IMR-90 (cell line): ENCODE measurements at regions not wholly inside any gene's neighbourhood (a gene's known extent, or its start where the extent isn't known, plus 50 kb on each side); places are given as distances from the start of the nearest gene placed in this dataset.

Experiments
- ATAC-seq: fragments of 200-7000 bp; cut with Tn5 transposase; 2 replicates; pipeline ENCODE4 v1.9.1; 2020; ENCODE audit warnings: low read depth, mild to moderate bottlenecking, moderate library complexity
- BruUV-seq: library from RNA; stranded (reverse); fragments of 400-500 nt; replicated peaks from 2 replicates; lab custom pipeline; 2021; lab: Mats Ljungman, UMichigan
- CTCF ChIA-PET: fragments of 300-600 bp; formaldehyde crosslinking; extraction: SDS; loops from one replicate; lab custom pipeline; 2021; ENCODE audit warnings: antibody characterized with exemption; lab: Yijun Ruan, JAX
- POLR2A ChIA-PET: fragments of 300-600 bp; sonication (Branson Sonifier 250); formaldehyde crosslinking; loops from one replicate; lab custom pipeline; 2022; ENCODE audit warnings: antibody characterized with exemption; ENCODE audit not compliant: unreplicated experiment; lab: Charles Lee
- DNase-seq: peaks from one replicate; pipeline ENCODE4 v3.0.0; 2013
- H2AFZ ChIP-seq: replicated peaks from 2 replicates; pipeline ENCODE3; 2013; ENCODE audit warnings: low read length, mild to moderate bottlenecking; ENCODE audit not compliant: poor library complexity
- H2AK5ac ChIP-seq: 2 replicates; pipeline ENCODE4 v1.6.1; 2013; ENCODE audit warnings: low read depth, low read length, inconsistent platforms
- H2AK9ac ChIP-seq: replicated peaks from 2 replicates; pipeline ENCODE3; 2013; ENCODE audit warnings: mild to moderate bottlenecking, low read depth, low read length, moderate library complexity; ENCODE audit not compliant: poor library complexity
- H2BK120ac ChIP-seq: 2 replicates; pipeline ENCODE4 v1.6.1; 2013; ENCODE audit warnings: low read depth, low read length, inconsistent platforms
- H2BK15ac ChIP-seq: 3 replicates; pipeline ENCODE4 v1.6.1; 2013; ENCODE audit warnings: low read depth, low read length, inconsistent platforms
- H2BK20ac ChIP-seq: 2 replicates; pipeline ENCODE4 v1.6.1; 2013; ENCODE audit warnings: low read depth, mild to moderate bottlenecking, inconsistent platforms, low read length, moderate library complexity
- H2BK5ac ChIP-seq: 2 replicates; pipeline ENCODE4 v1.6.1; 2013; ENCODE audit warnings: mild to moderate bottlenecking, low read depth, low read length, inconsistent platforms; ENCODE audit not compliant: poor library complexity, severe bottlenecking
- H3K14ac ChIP-seq: replicated peaks from 2 replicates; pipeline ENCODE4 v1.6.1; 2013; ENCODE audit warnings: low read depth, low read length, inconsistent platforms
- H3K18ac ChIP-seq: 2 replicates; pipeline ENCODE4 v1.6.1; 2013; ENCODE audit warnings: low read depth, low read length, control low read depth
- H3K23ac ChIP-seq: 2 replicates; pipeline ENCODE4 v1.6.1; 2013; ENCODE audit warnings: low read depth, low read length, inconsistent platforms
- H3K27ac ChIP-seq: 2 replicates; pipeline ENCODE4 v1.5.1; 2013; ENCODE audit warnings: mild to moderate bottlenecking, control low read depth, low read length; ENCODE audit not compliant: insufficient read depth
- H3K27me3 ChIP-seq: 2 replicates; pipeline ENCODE4 v1.6.1; 2013; ENCODE audit warnings: low read length; ENCODE audit not compliant: control insufficient read depth, insufficient read depth
- H3K36me3 ChIP-seq: 2 replicates; pipeline ENCODE4 v1.6.1; 2013; ENCODE audit warnings: low read length, mixed read lengths; ENCODE audit not compliant: control insufficient read depth, insufficient read depth
- H3K4ac ChIP-seq: 2 replicates; pipeline ENCODE4 v1.6.1; 2013; ENCODE audit warnings: low read depth, low read length, inconsistent platforms
- H3K4me1 ChIP-seq: 2 replicates; pipeline ENCODE4 v1.6.1; 2013; ENCODE audit warnings: low read length, mixed read lengths; ENCODE audit not compliant: control insufficient read depth, insufficient read depth
- H3K4me2 ChIP-seq: 2 replicates; pipeline ENCODE4 v1.6.1; 2013; ENCODE audit warnings: low read depth, mild to moderate bottlenecking, control low read depth, low read length, moderate library complexity
- H3K4me3 ChIP-seq: 2 replicates; pipeline ENCODE4 v1.5.1; 2013; ENCODE audit warnings: low read depth, mild to moderate bottlenecking, control low read depth, low read length, moderate library complexity; ENCODE audit not compliant: insufficient read depth
- H3K56ac ChIP-seq: 2 replicates; pipeline ENCODE4 v1.6.1; 2013; ENCODE audit warnings: low read length, inconsistent platforms; ENCODE audit not compliant: insufficient read depth; ENCODE audit errors: extremely low read depth
- H3K79me1 ChIP-seq, 2 experiments: 2 replicates each; pipeline ENCODE4 v1.6.1; 2013; ENCODE audit warnings: low read length in 2 of 2, inconsistent platforms in 1 of 2, low read depth in 1 of 2
- H3K9ac ChIP-seq: 2 replicates; pipeline ENCODE4 v1.6.1; 2013; ENCODE audit warnings: low read depth, low read length, control low read depth
- H3K9me1 ChIP-seq: 2 replicates; pipeline ENCODE4 v1.6.1; 2013; ENCODE audit warnings: low read length, inconsistent platforms; ENCODE audit not compliant: insufficient read depth
- H3K9me3 ChIP-seq: 2 replicates; pipeline ENCODE4 v1.6.1; 2013; ENCODE audit warnings: low read length; ENCODE audit not compliant: control insufficient read depth, insufficient read depth
- H4K20me1 ChIP-seq: 2 replicates; pipeline ENCODE4 v1.6.1; 2013; ENCODE audit warnings: low read length, inconsistent platforms; ENCODE audit not compliant: insufficient read depth
- H4K5ac ChIP-seq: 2 replicates; pipeline ENCODE4 v1.6.1; 2013; ENCODE audit warnings: mild to moderate bottlenecking, low read depth, low read length, control low read depth
- H4K8ac ChIP-seq, 2 experiments: 2 replicates each; pipeline ENCODE4 v1.6.1; 2013; ENCODE audit warnings: low read depth in 2 of 2, low read length in 2 of 2, control low read depth in 1 of 2, inconsistent platforms in 1 of 2
- H4K91ac ChIP-seq: 2 replicates; pipeline ENCODE4 v1.6.1; 2013; ENCODE audit warnings: low read depth, low read length, inconsistent platforms; ENCODE audit not compliant: insufficient read depth
- CHD1 ChIP-seq: IDR thresholded peaks from 2 replicates; pipeline ENCODE4 v1.6.1; 2012; ENCODE audit warnings: low read depth, low read length, improper control_type of control experiment
- MAFK ChIP-seq: IDR thresholded peaks from 2 replicates; pipeline ENCODE4 v1.6.1; 2012; ENCODE audit warnings: low read depth, low read length, improper control_type of control experiment
- NFE2L2 ChIP-seq: fragments of 150-350 bp; IDR thresholded peaks from 2 replicates; pipeline ENCODE4 v1.6.1; 2016; ENCODE audit warnings: low read depth, mild to moderate bottlenecking, low read length
- RAD21 ChIP-seq: IDR thresholded peaks from 2 replicates; pipeline ENCODE4 v1.6.1; 2012; ENCODE audit warnings: low read length, improper control_type of control experiment
- WGBS, 2 experiments: methylation state at CpG; one replicate each; pipeline versions ENCODE4 v1.1.5 to v1.1.7; 2013; ENCODE audit warnings: missing lambda C conversion rate in 2 of 2; ENCODE audit not compliant: insufficient read length in 1 of 2; ENCODE audit errors: extremely low coverage in 2 of 2; 5-methylcytosine and 5-hydroxymethylcytosine counted together
- dilution Hi-C: fragments of 300-500 bp; cut with HindIII; formaldehyde crosslinking; loops from one replicate; pipeline ENCODE4 v1.14.3; 2018; ENCODE audit warnings: low sequenced_read_pairs; ENCODE audit not compliant: unreplicated experiment
- in situ Hi-C: fragments of 300-500 bp; cut with MboI; formaldehyde crosslinking; loops from 3 replicates; pipeline ENCODE4 v1.14.3; 2019; ENCODE audit warnings: low sequenced_read_pairs, inconsistent platforms, mixed read lengths
- intact Hi-C: fragments of 100-400 bp; cut with micrococcal nuclease; formaldehyde crosslinking; loops from 2 replicates; pipeline ENCODE4 v1.10.0; 2022

- POLR2A ChIA-PET = no interaction called here
- 52% methylated on average over 3 of the region's 8 CpGs; no CpG with 5 or more reads in 1 of the 2 experiments for WGBS, 2 experiments
- CTCF ChIA-PET = no interaction called here
These were observed 174.5 kb downstream of the C5orf15 start for GRCh38 chr5:133793756-133794465.

More at GRCh38 chr5:133793756-133794465, 174.5 kb downstream of the C5orf15 start:
- in situ Hi-C loops (no loop called here), dilution Hi-C loops (no loop called here), intact Hi-C loops (no loop called here)
- Histone ChIP-seq H3K4me1 (no peaks in the 10 kb centered on the region), H3K23ac (no peak overlapping the region), H3K36me3 (no peaks in the 10 kb centered on the region), H4K5ac (no peak overlapping the region), H3K56ac (no peak overlapping the region), H2BK120ac (no peak overlapping the region), H3K9me1 (no peaks in the 10 kb centered on the region), H4K20me1 (no peaks in the 10 kb centered on the region), H2AFZ (no peak overlapping the region), H3K18ac (no peak overlapping the region), H3K9ac (no peak overlapping the region), H2BK15ac (no peak overlapping the region), H2BK5ac (no peak overlapping the region), H3K14ac (no peak overlapping the region), H3K27me3 (peaks cover 12% of the 10 kb centered on the region), H4K8ac (no peak overlapping the region), H3K4me2 (no peak overlapping the region), H3K79me1 (no peaks in the 10 kb centered on the region), H4K91ac (no peak overlapping the region), H2AK5ac (no peak overlapping the region), H3K27ac (no peak overlapping the region), H3K4ac (no peak overlapping the region), H3K9me3 (no peaks in the 10 kb centered on the region), H2AK9ac (no peak overlapping the region), H3K4me3 (no peak overlapping the region), H2BK20ac (no peak overlapping the region)
- no TSS peak for BruUV-seq
- ATAC-seq = no peak
- no peak for DNase-seq
- TF ChIP-seq MAFK = no peak
- no peak for TF ChIP-seq RAD21
- no peak for TF ChIP-seq CHD1
- no peak for TF ChIP-seq NFE2L2
